ENCODE measurements at regions not wholly inside any gene's neighbourhood (a gene's known extent, or its start where the extent isn't known, plus 50 kb on each side); places are given as distances from the start of the nearest gene placed in this dataset.

DNA sequence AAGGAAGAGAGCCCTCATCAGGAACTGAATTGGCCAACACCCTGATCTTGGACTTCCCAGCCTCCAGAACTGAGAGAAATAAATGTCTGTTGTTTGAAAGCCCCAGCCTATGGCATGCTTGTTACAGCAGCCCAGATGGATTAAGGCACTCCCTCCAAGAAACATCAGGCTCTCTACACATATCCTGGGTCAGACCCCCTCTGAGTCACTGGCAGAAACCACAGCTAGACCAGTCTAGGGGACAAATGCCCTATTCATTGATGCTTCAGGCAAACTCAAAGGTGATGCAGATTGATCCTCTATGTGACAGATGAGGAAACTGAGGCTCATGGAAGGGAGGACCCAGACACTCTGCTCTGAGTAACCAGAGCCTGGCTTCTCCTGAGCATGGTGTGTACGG is 116.8 kb downstream of the WSCD1 start:
- Histone ChIP-seq H3K4me3 (no peak overlapping the region), H3K4me1 (no peaks in the 10 kb centered on the region), H3K27me3 (peaks cover 0 to 8% (median 1%) of the 10 kb centered on the region in 7 donors), H3K36me3 (no peaks in the 10 kb centered on the region), H3K9me3 (peaks cover 0 to 7% (median 0%) of the 10 kb centered on the region in 11 donors), H3K27ac (no peak overlapping the region)
- ATAC-seq (no peak), DNase-seq (no peak)
- 78 to 82% methylated on average over 1 of the region's 1 CpG for WGBS, 2 donors
- intact Hi-C loops (cut with DNase I) = loop anchor here in 1 of 10 donors (10.0 kb wide), 1 partner anchor 58 kb away; no protein-coding TSS in a partner anchor
- TF ChIP-seq, protein P1, sequence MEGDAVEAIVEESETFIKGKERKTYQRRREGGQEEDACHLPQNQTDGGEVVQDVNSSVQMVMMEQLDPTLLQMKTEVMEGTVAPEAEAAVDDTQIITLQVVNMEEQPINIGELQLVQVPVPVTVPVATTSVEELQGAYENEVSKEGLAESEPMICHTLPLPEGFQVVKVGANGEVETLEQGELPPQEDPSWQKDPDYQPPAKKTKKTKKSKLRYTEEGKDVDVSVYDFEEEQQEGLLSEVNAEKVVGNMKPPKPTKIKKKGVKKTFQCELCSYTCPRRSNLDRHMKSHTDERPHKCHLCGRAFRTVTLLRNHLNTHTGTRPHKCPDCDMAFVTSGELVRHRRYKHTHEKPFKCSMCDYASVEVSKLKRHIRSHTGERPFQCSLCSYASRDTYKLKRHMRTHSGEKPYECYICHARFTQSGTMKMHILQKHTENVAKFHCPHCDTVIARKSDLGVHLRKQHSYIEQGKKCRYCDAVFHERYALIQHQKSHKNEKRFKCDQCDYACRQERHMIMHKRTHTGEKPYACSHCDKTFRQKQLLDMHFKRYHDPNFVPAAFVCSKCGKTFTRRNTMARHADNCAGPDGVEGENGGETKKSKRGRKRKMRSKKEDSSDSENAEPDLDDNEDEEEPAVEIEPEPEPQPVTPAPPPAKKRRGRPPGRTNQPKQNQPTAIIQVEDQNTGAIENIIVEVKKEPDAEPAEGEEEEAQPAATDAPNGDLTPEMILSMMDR (IDR thresholded peaks at IDR 0.05) = no peak

DNA sequence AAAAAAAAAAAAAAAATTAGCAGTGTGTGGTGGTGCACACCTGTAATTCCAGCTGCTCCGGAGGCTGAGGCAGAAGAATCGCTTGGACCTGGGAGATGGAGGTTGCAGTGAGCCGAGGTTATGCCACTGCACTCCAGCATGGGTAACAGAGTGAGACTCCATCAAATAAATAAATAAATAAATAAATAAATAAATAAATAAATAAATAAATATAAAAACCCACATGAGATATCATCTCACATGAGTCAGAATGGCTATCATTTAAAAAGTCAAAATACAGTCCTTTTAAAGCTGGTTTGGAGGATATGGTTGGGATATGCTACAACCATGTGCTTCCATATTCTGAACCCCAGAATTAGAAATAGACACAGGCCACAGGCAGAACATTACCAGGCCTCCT is 114.3 kb downstream of the WSCD1 start:
- ATAC-seq = no peak
- H3K4me3 ChIP-seq = no peak overlapping the region
- peaks cover 0 to 6% (median 0%) of the 10 kb centered on the region in 7 donors for H3K27me3 ChIP-seq
- intact Hi-C loops (cut with DNase I) = loop anchor here in 1 of 10 donors (10.0 kb wide), 1 partner anchor 60 kb away; no protein-coding TSS in a partner anchor
- 91 to 96% methylated on average over 3 of the region's 3 CpGs for WGBS, 2 donors
- H3K27ac ChIP-seq = no peak overlapping the region
- TF ChIP-seq, protein P1 (IDR thresholded peaks at IDR 0.05) = no peak
- DNase-seq = no peak
- H3K4me1 ChIP-seq = no peaks in the 10 kb centered on the region
- H3K36me3 ChIP-seq = no peaks in the 10 kb centered on the region
- H3K9me3 ChIP-seq = peaks cover 0 to 7% (median 0%) of the 10 kb centered on the region in 11 donors

DNA sequence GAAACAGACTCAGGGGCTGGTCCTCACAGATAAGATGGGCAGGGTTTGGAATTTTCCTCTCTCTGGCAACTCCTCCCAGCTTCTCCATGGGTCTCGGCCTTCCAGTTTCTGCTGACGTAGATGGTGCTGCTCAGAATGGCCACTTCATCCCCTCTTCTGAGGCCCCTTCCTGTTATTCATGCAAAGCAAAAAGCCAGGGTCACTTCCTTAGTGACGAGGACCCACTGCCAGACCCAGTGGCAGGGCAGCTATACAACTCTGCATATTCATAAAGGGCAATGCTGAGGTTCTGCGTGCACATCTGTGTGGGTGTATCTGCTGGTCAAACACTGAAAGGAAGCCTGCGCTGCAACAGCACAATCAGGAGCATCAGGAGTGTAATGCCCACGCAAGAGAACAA is 108.8 kb downstream of the WSCD1 start:
- ATAC-seq (peak in 2 of 8 donors; percentile 35 to 44), DNase-seq (no peak)
- Histone ChIP-seq H3K36me3 (no peaks in the 10 kb centered on the region), H3K4me3 (no peak overlapping the region), H3K27me3 (peaks cover 0 to 8% (median 0%) of the 10 kb centered on the region in 7 donors), H3K9me3 (peaks cover 0 to 2% (median 0%) of the 10 kb centered on the region in 11 donors), H3K4me1 (peaks cover 0 to 3% (median 0%) of the 10 kb centered on the region in 9 donors), H3K27ac (no peak overlapping the region)
- intact Hi-C loops (cut with DNase I) = no loop called here
- TF ChIP-seq, protein P1 (IDR thresholded peaks at IDR 0.05) = no peak
- 42 to 43% methylated on average over 6 of the region's 6 CpGs for WGBS, 2 donors

DNA sequence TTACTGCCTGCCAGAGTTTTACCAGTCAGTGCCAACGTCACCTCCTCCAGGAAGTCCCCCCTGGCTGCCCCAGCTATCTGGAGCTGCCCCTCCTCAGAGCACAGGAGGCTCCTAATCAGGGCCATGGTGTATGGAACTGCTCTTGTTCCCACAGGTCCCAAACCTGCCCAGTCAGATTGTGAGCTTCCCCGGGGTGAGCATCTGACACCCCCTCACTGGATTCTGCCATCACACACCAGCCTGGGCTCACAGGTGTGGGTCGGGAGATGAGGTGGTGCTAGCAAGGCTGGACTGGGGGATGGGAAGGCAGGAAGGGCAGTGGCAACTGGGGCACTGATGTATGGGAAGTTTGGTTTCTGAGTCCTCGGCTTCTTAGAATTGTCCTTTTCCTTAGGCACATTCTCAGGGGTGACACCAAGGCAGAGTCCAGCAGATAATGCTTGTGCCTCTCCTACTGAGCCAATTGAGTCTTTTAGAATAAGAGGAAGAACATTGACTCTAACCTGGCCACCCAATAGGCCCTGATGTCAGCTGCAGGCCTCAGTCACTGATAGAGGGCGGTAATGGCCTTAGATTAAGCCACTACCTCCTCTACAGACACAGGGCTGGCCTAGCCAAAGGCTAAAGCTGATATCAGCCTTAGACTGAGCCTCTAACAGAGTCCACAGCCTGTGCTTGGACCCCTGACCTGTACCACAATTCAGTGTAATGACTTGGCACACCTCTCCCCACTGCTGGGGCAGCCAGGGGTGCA is 107.9 kb downstream of the WSCD1 start:
- WGBS, 2 donors = 74 to 79% methylated on average over 5 of the region's 5 CpGs
- Histone ChIP-seq H3K9me3 (peaks cover 0 to 2% (median 0%) of the 10 kb centered on the region in 11 donors), H3K27me3 (peaks cover 0 to 8% (median 3%) of the 10 kb centered on the region in 7 donors), H3K27ac (no peak overlapping the region), H3K36me3 (no peaks in the 10 kb centered on the region), H3K4me3 (no peak overlapping the region), H3K4me1 (peaks cover 0 to 3% (median 0%) of the 10 kb centered on the region in 9 donors)
- intact Hi-C loops (cut with DNase I) = no loop called here
- no peak for DNase-seq
- ATAC-seq = no peak
- TF ChIP-seq, protein P1 (IDR thresholded peaks at IDR 0.05) = no peak

Data from heart right ventricle (tissue), 16 donors.